ENCODE measurements at regions not wholly inside any gene's neighbourhood (a gene's known extent, or its start where the extent isn't known, plus 50 kb on each side); places are given as distances from the start of the nearest gene placed in this dataset.

DNA sequence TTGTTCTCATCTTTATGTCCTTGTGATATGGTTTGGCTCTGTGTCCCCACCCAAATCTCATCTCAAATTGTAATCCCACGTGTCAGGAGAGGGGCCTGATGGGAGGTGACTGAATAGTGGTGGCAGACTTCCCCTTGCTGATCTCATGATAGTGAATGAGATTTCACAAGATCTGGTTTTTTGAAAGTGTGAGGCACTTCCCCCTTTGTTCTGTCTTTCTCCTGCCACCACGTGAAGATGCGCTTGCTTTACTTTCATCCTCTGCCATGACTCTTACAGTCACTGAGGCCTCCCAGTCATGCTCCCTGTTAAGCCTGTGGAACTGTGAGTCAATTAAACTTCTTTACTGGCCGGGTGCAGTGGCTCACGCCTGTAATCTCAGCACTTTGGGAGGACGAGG, 161.0 kb downstream of the HERPUD2 start:
- no peak for FAIRE-seq

DNA sequence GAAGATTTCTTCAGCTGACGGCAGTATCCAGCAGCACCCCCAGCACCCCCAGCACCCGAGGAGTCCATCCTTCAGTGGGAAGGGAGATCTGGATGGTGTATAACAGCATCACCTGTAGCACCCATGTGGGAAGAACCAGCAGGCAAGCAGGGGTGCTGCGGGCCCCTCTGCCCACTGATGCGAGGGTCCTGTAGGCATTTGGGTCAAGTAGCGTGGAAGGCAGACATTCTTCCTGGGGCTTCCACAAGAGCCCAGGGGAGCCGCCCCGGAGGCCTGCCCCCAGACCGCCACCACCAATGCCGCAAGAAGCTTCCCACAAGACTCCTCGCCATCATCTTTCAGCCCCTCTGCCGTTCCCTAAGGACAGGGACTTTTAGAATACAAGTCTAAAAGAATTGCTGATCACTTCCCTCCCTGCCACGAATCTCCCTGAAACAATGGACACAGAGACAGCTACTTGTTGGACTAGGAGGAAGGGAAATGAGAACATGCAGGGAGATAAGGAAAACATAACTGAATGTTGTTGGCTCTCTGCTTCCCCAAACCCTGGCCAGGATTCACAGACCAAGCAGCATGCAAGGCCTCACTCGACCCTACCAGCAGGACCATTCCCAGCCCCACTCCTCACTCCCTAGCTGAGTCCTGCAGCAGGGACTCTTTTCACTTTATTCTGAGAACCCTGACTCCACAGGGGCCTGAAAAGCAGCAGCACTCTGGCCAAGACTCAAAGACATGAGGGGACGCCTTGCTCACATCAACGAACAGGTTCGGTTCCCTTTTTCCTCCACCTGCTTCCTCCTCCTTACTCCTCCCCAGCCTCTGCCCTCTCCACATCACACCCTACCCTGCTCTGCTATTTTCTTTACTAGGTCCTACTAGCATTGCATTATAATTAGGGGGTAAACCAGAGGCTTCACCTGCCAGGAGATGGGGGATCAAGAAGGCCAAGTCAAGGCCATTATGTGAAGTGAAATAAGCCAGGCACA, 164.5 kb downstream of the HERPUD2 start:
- no peak for FAIRE-seq

DNA sequence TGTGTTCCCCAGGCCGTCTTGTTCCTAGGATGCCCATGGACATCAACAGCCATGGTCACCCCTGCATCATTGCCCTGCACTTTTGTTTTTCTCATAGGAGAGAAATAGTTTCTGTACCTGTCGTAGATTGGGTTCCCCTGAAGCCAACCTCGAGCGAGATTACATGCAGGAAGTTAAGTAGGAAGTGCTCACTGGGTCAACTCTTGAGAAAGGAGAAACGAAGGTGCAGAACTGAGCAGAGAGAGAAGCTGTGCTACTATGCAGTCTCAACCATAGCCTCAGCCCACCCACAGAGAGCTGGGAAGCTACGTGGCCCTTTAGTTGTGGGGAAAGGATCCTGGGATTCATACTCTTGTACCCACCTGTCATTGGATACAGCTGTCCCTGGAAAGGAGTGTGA, 165.2 kb downstream of the HERPUD2 start:
- FAIRE-seq: no peak

DNA sequence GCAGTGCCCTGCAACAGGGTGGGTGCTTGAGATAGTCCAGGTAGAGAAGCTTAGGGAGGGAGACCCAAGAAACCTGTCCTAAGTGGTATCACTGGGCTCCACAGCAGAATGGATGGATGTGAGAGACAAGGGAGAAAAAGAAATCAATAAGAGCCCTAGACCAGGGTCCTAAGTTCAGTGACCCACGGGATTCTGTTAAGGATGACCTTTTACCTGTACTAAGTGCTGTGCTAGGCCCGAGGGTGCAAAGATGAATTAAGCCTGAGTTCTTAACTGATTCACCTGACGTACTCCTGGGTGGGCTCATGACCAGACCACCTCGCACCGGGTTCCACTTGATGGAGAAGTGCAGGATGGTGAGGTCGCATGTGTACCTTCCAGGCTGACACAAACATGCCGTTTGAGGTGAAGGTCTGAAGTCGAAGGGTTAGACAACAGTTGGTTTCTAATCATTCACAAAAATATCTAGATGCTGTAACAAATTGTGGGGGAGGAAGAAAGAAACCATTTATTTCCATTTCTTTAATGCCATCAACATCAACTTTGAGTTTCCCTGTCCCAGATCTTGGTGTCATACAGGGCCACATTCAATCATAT, 166.5 kb downstream of the HERPUD2 start:
- FAIRE-seq: no peak

DNA sequence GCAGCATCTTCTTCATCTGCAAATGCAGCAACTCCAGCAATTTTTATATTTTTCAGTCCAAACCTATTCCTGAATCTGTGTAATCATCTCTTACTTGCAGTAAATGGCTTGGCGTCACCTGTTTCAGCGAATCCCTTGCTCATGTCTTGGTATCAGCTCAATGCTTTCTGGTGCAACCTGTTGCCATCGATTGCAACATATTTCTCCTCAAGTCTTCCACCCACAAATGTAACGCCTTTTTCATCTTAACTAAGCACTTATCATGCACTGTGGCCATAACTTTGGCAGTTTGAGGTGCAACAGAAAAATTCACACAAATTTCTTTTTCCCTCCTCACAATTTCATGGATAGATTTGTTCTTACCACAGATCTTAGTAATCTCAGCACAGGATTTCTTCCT, 168.3 kb downstream of the HERPUD2 start:
- FAIRE-seq: no peak

DNA sequence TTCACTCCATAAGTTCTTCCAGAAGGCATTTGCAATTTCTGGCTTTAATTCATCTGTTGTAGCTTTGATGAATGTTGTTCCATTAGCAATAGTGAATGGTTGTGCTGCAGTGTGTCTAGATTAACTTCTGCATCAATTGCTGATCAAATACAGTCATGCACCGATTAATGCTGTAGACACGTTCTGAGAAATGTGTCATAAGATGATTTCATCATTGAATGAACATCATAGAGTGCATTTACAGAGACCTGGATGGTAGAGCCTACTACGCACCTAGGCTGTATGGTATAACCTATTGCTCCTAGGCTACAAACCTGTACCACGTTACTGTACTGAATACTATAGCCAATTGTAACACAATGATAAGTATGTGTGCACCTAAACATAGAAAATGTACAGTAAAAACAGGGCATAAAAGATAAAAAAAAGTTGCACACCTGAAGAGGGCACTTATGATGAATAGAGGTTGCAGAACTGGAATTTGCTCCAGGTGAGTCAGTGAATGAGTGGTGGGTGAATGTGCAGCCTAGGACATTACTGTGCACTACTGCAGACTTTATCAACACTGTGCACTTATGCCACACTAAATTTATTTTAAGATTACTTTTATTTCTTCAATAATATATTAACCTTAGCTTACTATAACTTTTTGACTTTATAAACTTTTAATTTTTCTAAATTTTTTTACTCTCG, 170.7 kb downstream of the HERPUD2 start:
- FAIRE-seq: no peak

DNA sequence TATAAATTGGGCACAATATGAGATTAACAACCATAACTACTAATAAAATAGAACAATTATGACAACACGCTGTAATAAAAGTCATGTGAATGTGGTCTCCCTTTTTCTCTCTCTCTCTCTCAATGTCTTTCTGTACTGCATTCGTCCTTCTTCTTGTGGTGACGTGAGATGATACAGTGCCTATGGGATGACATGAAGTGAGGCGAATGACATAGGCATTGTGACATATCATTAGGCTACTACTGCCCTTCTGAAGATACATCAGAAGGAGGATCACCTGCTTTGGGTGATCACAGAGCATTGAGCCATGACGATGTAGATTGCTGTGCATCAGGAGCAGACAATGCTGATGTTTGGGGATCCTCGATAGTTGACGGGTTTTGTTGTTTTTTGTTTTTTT, 171.6 kb downstream of the HERPUD2 start:
- no peak for FAIRE-seq

DNA sequence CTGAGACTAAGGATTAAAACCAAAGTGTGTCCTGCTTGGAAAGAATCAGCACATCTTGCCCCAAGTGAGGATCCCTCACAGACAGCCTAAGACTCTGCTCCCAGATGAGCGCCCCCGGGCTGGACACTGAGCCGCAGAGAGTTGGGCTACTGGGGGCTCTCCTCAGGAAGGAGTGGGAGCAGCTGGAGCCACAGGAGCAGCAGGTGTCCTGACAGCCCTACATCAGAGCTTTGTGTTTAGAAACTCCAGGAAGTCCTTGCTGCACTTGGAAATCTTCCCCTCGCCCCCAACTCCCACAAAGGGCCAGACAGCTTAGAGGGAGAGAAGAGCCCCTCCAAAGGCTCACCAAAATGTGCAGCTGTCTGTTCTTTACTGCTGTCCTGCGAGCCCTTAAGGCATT, 172.2 kb downstream of the HERPUD2 start:
- no peak for FAIRE-seq

DNA sequence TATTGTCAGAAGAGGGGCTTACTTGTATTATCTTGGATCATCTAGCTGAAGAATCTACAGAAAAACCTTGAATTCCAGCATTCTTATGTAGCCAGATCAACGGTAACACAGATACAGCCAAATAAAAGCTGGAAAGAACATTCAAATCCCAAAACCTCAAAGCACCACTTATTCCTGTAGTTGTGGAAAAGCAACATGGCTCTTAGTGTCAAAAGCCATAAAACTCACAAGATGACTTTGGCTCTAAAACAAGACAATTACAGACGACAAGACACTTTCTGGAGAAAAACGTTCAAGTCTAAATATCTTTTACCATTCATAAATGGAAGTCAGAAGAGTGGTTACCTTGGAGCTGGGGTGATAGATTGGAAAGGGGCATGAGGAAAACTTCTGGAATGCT, 173.0 kb downstream of the HERPUD2 start:
- FAIRE-seq: no peak

DNA sequence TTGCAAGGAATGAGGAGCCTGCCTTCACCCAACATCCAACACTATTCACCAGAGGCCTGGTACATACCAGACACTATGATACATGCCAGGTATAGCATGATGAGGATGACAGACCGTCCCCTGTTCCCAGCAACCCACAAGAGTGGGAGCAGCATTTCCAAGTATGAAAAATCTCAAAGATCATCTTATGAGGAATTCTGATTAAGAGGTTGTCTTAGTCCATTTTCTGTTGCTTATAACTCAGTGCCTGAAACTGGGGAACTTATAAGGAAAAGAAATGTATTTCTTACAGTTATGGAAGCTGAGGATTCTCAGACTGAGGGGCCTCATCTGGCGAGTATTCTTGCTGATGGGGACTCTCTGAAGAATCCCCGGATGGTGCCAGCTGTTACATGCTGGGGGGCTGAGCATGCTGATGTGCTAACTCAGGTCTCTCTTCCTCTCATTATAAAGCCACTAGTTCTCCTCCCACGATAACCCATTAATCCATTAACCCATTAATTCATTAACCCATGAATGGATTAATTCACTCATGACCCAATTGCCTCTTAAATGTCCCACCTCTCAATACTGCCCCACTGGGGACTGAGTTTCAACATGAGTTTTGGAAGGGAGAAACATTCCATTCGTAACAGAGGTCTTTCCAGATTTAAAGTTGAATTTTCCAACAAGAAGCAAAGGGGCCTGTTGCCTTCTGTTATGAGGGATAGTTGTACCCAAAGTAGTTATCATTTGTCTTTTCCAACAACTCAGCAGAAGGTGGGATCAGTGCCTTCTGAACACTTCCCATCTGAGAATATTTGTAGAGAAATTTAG, 173.9 kb downstream of the HERPUD2 start:
- no peak for FAIRE-seq

DNA sequence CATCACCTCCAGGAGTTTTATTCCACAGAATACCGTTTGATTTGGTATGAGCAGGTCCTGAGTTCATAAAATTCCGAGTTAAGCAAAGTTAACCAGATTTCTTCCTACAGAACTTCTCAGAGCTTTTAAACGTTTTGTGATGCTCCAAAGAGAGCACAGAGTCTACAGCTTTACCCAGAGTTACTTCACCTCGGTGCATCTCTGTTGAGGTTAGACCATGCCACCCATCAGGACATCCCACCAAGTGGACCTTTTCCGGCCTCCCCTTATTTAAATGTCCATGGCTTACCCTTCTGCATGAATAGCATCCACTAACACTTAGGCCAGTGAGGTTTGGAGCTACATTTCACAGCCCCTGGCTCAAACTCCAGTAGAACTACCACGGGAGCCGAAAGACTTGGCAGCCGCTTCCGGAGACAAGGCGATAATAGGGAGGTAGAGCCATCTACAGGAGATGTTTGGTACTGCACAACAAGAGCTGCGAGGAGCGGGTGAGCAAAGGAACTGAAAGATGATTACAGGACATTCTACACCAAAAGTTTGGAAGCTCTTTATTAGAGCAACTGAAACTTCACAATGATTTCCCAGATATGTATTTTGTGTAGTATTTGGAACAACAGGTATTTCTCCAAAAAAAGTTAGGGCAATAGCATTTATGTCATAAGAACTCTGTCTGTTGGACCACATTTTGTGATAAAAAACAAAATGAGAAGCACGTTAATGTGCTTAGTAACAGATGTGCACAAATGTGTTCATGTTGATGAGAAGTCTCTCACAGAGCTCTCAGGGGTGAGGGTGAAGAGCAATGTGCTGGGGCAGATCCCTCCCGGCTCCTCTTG, 174.7 kb downstream of the HERPUD2 start:
- peak; percentile 72 for FAIRE-seq

DNA sequence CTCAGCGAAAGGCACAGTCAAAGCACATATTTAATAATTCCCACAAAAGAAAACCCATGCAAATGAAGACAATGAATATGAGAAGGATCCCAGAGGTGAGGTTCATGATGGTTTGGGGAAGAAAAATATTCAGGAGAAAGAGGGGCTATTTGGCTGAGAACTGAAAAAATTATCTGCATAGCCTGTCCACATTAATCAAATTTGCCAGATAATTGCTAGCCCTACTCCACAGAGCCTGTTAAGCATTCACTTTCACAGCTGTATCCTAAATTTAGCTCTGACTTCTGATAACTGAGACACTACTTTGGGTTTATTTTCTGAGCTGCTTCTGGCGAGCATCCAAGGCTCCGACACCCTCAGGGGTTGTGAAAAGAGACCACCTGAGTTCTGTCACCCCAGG, 176.2 kb downstream of the HERPUD2 start:
- FAIRE-seq: no peak

DNA sequence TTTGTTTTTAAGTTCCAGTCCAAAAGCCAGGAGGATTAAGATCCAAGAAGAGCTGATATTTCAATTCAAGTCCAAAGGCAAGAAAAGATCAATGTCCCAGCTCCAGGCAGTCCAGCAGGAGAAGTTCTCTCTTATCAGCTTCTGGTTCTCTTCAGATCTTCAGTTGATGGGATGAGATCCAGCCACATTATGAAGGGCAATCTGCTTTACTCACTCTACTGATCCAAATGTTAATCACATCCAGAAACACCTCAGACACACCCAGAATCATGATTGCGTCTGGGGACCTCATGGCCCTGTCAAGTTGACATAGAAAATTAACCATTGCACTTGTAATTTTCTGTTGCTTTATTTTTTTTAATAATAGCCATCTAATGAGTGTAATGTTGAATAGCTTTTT, 178.4 kb downstream of the HERPUD2 start:
- FAIRE-seq: no peak

DNA sequence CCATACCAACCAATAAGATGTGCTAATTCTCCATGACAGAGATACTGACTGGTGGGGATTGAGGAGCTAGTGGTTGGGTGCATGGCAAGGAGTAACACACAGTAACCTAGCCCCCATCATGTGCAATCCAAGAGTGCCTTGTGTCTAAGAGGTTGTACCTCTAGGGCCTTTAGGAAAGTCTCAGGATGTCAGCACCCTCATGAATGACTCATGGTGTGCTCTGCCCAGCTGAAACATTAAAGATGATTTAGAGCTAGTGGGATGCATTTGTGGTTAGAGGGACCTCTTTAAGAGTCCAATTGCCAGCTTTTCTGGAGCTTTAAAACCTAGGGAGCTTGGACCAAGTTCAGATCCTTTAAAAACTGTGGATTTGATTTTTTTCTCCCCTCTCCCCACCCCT, 181.1 kb downstream of the HERPUD2 start:
- no peak for FAIRE-seq

DNA sequence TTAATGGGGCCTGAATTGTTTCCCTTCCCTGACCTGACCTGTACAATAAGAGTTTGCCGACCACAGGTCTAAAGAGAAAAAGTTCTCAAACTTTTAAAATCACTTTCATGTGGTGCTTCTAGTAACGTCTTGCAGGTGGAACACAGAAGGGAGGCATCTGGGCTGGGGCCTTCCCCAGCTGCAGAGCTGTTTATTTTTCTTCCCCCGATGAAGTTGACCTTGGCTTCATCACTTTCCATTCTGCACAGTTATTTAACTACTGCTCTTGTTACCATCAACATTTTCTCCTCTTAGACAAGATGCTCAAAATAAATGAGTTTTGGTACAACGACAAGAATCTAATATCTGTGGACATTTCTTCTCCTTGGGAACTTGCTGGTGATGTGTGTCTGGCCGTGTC, 181.7 kb downstream of the HERPUD2 start:
- FAIRE-seq: no peak

DNA sequence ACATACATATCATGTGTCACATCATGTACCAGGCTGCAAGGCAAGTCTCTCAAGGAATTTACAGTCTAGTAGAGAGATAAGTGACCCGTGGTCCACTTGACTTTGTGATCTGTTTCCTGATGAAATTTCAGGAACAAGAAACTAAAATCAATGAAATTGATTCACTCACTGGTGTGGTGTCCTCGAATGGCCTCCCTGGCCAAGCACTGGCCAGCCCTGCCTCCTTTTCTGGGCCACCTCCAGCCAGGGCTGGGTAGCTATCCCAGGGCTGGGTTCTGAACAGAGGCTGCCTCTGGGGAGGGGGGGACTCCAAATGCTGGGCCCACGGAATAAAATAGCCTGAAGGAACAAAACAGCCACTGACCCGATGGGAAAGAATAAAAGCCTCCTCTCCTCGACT, 182.2 kb downstream of the HERPUD2 start:
- FAIRE-seq: no peak

DNA sequence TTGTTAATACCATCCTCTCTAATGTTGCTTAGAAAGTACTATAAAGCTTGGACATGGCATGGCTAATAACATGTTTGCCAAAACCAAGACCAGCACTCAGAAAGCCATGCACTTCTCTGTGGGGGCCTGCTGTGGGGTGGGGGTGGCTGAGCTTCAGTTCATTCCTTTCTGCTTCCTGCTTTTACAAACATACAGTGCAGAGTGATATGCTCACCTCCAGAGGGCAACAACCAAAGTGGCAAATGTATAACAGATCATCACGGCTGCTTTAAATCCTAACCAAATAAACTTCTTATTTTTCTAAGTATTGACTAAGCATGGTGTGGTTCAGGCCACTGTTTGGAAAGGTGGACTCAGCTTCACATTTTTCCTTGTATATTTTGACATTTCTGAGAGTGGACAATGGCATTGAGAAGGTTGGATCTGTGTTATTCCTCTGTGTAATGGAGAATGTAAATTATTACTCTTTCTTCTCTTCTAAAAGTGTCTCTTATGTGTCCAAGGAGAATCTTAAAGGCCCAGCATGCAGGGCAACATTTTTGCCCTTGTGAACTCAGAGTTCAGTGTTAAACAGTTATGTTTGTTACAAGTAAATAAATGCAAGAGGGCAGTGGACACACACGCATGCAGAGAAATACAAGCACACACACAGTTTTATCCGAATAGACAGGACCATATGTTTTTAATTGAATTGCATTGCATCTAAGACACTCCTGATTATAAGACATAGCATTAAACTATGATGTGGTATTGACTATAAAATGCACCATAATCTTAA, 186.1 kb downstream of the HERPUD2 start:
- no peak for FAIRE-seq

DNA sequence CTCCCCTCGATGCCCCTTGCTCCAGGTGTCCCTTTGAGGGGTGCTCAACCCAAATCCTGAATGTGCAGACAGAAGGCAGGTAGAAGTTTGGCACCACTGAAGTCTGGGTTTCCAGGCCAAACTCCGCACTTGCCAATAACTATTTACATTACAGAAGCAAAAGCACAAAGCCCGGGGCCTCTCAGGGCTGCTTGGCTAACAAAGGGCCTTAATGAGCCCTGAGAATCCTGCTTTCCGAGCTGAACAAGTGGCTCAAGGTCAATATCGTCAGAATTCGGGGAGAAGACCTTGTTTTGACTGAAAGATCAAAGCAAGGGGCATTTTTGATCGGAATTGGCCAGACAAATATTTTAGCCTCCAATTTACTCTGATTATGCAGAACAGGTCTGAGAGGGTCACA, 189.9 kb downstream of the HERPUD2 start:
- no peak for FAIRE-seq

DNA sequence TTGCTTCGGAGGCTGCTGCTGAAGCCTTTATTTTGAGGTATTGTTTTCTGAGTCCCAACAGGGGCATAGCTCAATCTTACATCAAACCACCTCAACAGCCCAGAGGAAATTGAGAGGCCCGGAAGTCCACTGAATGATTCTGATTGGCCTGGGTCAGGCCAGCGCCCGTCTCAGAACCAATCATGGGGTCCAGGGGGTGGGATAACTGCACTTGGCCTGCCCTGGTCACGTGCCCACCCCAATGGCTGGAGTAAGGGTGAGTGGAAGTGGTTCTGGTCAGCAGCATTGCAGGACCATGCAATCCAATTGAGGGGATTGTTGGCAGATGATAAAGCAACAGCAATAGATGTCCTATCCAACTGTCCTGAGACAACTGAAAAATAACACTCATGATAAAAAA, 190.6 kb downstream of the HERPUD2 start:
- FAIRE-seq: no peak

DNA sequence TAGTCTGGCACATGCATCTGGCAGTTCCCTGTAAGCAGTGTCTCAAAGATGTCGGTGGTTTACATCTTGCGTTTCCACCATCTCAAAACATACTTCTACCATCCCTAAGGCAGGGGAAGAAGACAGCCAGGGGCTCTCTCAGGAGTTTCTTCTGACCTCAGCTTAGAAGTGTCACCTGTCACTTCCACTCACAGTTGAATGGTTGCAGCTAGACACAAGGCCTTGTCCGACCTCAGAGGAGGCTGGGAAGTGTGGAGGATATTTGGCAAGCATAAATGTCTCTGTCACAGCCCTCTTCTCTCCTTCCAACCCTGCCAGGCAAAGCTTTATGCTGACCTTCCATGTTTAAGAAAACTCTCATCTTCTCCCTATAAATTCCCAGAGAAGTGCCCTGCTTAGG, 193.3 kb downstream of the HERPUD2 start:
- no peak for FAIRE-seq

DNA sequence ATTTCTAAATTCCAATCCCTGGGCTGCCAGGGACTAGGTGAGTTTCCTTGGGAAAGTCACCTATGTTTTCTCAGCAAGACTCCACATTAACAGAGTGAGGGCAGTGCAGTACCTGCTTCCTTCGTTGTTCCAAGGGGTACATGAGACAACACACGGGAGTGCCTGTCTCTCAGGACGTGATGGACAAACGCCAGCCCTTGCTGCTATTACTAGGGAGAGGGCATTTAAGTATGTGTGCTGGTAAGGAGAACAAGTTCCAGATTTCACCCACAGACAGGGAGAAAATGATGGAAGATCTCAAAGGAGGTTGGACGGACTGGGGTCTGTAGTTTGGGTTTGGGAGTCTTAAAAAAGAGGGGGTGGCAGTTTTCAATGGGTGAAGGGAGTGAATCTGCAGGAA, 195.7 kb downstream of the HERPUD2 start:
- FAIRE-seq: no peak

Data from TTC549 (cell line).